ENCODE measurements at regions not wholly inside any gene's neighbourhood (a gene's known extent, or its start where the extent isn't known, plus 50 kb on each side); places are given as distances from the start of the nearest gene placed in this dataset.
"Not testable (repeated sequence)": the region's sequence is repeated elsewhere in the genome, so short reads cannot be mapped to it uniquely, and the experiment has no call there.

DNA sequence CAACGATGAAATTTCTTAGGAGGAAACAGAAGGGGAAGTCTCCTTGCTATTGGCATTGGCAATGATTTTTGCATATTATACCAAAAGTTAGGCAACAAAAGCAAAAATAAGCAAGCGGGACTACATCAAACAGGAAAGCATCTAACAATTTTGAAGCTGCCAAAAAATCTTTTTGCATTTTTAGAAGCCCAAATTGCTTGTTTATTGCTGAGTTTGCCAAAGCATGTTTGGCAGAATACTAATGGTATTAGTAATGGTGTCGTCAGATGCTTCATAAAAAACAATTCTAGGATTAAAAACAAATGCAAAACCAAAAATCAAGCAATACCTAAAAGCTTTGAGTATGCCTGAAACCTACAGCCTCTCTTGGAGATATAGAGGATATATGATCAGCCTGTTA, 80.0 kb downstream of the GALR1 start:
- no peak for TF ChIP-seq GATA1 (IDR thresholded peaks at IDR 0.05; ENCODE audit: low read depth, low read length)
- TF ChIP-seq POLR2A (IDR thresholded peaks at IDR 0.05; ENCODE audit: low read length): no peak

DNA sequence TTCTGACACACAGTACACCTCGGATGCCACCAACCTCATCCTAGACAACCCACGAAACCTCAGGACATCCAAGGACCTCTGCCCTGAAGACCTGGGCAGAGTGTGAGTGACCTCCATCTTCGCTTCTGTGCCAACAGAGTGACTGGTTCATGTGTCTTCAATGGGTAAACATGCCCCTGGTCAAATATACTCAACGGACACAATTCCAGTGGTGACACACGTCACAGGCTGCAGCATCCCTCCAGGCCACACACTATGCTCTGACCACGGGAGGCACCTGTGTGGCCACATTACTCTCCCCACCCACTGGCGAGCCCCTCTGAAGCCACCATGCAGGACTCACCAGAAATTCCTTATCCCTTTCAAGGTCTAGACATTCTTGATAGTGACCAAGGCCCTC, 85.2 kb downstream of the GALR1 start:
- no peak for TF ChIP-seq GATA1 (IDR thresholded peaks at IDR 0.05; ENCODE audit: low read depth, low read length)
- TF ChIP-seq POLR2A (IDR thresholded peaks at IDR 0.05; ENCODE audit: low read length): no peak
- no peak for DNase-seq

More for the DNA sequence above, 80.0 kb downstream of the GALR1 start:
- no peak for DNase-seq

DNA sequence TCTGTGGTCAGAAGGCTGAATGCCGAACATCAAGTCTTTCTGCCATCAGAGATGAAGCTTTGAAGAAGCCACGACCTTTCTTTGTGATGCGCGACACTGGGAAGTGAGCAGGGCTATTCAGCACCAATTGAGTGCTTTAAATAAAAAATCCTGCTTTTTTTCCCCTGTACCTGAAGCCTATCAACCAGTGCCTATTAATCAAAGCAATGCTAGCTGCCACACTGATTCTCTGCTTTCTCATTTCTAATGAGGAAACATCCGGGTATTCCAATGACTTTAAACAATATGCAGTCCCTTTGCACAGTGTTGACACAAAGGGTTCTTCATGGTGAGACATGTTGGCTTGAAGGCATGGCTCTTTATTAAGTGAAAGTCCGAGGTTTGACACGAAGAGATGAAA, 88.0 kb downstream of the GALR1 start:
- TF ChIP-seq POLR2A (IDR thresholded peaks at IDR 0.05; ENCODE audit: low read length) (no peak), GATA1 (IDR thresholded peaks at IDR 0.05; ENCODE audit: low read depth, low read length) (no peak)
- DNase-seq: no peak

DNA sequence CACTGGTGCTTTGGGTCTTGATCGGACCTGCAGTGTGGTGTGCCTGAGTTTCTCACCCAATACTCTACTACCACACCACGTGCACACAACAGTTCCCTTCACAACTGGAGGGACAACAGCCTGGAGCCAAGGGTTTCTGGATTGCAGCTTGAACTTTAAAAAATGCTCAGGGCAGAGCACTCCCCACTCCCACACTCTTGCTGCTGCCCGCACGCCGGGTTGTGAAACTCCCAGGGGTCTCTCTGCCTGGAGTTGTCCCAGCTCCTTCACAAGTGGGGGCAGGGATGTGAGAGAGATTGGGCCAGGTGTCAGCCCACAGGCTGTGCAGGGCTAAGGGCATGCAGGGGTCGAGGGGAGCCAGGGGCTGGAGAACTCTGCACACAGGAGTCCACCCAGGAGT, 89.4 kb downstream of the GALR1 start:
- no peak for DNase-seq
- TF ChIP-seq POLR2A (IDR thresholded peaks at IDR 0.05; ENCODE audit: low read length) (no peak), GATA1 (IDR thresholded peaks at IDR 0.05; ENCODE audit: low read depth, low read length) (no peak)

DNA sequence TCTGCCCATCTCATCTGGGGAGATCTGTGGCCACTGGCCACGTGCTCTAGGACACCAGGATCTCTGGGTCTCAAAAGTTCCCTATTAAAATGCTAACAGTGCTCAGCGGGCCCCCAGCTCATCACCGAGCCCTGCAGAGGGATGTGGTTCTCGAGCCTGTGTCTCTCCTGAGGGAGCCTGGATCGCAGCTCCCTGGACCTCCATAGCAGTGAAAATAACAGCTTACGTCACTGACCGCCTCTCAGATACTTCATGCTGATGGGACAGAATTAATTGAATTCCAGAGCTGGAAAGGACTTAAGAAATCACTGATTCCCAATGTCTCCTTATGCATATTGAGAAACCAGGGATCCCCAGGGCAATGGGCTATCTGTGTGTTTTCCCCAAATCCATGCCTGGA, 90.0 kb downstream of the GALR1 start:
- DNase-seq: no peak
- TF ChIP-seq GATA1 (IDR thresholded peaks at IDR 0.05; ENCODE audit: low read depth, low read length): no peak
- TF ChIP-seq POLR2A (IDR thresholded peaks at IDR 0.05; ENCODE audit: low read length): no peak

DNA sequence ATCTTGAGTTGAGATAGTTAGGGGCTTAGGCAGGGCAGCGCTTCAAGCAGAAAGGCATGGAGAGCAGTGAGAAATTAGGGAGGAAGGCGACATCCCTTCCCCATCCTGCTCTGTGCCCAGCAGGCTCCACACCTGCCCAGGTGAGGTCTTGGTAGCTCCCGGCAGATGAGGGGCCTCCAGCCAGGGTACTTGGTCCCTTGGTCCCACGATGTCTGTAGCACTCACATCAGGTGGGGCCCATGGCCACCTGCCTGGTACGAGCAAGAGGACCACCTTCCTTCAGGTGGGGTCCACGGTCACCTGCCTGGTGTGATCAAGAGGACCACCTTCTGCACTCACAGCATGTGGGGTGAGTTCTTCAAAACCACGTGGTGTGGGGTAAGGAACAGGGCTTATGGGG, 91.2 kb downstream of the GALR1 start:
- no peak for DNase-seq
- TF ChIP-seq POLR2A (IDR thresholded peaks at IDR 0.05; ENCODE audit: low read length): no peak
- no peak for TF ChIP-seq GATA1 (IDR thresholded peaks at IDR 0.05; ENCODE audit: low read depth, low read length)

DNA sequence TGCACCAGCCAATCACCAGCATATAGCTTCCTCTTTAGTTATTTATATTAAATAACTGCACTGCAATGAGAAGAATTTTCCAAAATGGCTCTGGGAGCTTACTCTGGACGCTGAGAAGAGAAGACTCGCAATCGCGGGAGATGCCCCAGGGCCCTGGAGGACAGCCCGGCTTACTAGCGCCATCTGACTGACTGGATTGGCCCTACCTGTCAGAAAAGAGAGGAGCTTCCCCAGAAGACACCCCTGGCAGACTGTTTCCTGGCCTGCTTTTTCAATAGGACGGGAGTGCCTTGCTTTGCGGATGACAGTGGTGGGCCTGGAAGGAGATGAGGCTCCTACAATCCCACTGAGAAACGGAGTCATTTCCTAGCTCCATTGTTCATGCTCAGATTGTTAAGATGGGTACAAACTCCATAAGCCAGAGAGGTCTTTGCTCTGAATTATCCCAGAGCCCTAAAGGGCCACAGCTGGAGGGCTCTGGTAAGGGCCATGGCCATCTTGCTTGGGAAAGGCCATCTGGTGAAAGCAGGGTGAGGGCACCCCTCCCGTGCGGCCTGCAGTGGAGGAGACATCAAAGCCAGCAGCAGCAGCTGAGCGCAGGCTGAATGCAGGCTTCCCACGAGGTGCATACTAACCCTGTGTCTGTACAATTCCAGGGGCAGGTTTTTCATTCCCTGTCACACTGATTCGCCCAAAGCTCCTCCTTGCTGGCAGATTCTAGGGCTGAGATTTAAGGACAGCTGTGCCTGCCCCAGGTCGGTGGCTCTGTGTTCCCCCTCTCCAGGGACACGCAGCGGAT, 92.1 kb downstream of the GALR1 start:
- no peak for TF ChIP-seq POLR2A (IDR thresholded peaks at IDR 0.05; ENCODE audit: low read length)
- no peak for TF ChIP-seq GATA1 (IDR thresholded peaks at IDR 0.05; ENCODE audit: low read depth, low read length)
- no peak for DNase-seq

DNA sequence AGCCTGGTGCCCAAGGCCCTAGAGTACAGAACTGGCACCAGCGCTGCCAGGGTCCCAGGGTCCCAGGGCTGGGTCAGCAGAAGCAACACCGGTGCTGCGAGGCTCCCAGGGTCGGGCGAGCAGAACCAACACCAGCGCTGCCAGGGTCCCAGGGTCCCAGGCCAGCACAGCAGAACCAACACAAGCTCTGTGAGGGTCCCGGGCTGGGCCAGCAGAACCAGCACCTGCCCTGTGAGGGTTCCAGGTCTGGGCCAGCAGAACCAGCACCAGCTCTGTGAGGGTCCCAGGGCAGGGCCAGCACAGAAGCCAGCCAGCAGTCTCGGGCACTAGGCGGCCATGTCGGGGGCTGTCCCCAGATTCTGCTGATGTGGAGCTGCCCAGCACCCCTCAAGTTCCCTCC, 93.1 kb downstream of the GALR1 start:
- TF ChIP-seq POLR2A (IDR thresholded peaks at IDR 0.05; ENCODE audit: low read length) (no peak), GATA1 (IDR thresholded peaks at IDR 0.05; ENCODE audit: low read depth, low read length) (no peak)
- no peak for DNase-seq

DNA sequence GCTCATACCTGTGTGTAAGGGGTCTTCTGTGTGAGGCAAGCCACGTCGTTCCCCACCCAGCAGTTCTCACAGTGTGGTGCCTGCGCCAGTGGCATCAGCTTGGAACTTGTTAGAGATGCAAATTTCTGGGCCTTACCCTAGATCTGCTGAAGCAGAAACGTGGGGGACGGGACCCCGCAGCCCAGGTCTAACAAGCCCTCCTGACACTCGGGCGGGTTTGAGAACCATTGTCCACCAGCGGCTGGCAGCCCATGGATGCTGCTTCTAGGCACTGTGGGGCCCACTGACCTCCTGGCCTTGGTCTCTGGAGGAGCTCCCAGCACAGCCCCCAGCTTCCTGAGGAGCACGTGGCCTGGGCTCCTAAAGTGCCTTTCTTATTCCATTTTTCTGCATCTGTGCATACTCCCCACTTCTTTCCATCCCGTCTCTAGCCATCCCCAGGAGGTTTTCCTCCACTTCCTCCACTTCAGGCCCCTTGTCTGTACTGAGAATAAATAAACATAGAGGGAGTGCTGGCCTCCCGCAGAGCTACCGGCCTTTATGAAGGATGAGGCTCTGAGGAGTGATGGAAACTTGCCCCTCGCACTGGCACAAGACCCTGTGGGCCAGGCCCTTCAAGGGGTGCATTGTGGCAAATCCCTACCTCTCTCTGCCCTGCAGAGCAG, 94.3 kb downstream of the GALR1 start:
- no peak for TF ChIP-seq POLR2A (IDR thresholded peaks at IDR 0.05; ENCODE audit: low read length)
- no peak for DNase-seq

DNA sequence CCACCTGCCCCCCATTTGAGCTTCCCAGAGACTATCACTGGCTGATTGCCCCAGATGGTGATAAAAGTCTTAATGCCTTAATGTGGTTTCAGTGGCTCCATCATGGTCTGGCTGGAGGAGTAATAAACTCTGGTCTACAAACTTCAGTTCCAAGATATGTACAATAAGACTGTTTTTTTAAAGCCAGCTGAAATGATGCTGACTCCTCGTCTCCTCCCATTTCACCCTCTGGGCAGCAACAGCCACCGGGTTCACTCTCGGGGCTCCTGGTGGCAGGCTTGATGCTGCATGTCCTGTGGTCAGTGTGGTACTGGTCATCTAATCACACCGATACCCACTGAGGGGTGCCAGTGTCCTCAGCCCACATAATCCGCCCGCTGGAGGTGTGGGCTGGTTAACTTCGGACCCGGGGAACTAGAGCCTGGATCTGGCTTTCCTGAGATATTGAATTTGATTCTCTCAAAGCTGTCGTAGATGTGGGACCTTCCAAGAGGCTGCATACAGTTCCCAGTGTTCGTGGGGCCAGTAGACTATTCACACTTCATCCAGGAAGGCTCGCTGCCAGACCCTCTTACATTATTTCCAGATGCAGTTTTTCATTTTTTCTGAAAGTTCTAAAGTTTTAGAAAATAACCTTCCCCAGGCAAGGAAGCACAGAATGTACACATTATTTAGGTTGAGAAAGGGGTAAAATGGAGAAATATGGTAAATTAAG, 95.3 kb downstream of the GALR1 start:
- no peak for DNase-seq
- TF ChIP-seq GATA1 (IDR thresholded peaks at IDR 0.05; ENCODE audit: low read depth, low read length) (no peak), POLR2A (IDR thresholded peaks at IDR 0.05; ENCODE audit: low read length) (no peak)

DNA sequence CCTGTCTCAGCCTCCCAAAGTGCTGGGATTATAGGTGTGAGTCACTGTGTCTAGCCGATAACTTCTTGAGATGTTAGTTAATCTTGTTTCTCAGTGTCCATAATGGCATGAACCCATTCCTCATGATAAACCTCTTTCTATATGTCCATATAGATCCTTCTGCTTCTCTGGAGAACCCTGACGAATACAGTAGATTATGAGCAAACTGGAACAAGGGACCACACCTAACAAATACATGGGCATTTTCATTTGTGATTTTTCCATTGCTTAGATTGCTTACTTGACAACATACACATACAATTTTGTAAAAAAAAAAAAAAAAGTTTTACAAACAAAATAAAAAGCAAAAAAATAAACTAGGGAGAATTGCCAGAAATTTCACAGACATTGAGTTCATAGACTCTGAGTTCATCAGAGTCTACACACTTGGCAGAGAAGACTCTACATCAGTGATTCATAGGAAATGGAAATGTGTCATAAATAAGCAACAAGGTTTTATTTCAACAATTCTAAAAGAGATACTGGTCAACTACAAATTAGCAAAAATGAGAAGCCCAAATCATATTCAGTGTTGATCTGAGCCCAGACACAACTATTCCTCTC, 96.7 kb downstream of the GALR1 start:
- no peak for TF ChIP-seq GATA1 (IDR thresholded peaks at IDR 0.05; ENCODE audit: low read depth, low read length)
- no peak for TF ChIP-seq POLR2A (IDR thresholded peaks at IDR 0.05; ENCODE audit: low read length)
- no peak for DNase-seq

DNA sequence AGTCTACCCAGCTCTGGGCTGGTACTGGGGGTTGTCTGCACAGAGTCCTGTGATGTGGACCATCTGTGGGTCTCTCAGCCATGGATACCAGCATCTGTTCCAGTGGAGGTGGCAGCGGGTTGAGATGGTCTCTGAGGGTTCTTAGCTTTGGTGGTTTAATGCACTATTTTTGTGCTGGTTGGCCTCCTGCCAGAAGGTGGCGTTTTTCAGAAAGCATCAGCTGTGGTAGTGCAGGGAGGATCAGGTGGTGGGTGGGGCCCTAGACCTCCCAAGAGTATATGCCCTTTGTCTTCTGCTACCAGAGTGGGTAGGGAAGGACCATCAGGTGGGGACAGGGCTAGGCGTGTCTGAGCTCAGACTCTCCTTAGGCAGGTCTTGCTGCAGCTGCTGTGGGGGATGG, 103.7 kb downstream of the GALR1 start:
- not testable (repeated sequence) for DNase-seq

DNA sequence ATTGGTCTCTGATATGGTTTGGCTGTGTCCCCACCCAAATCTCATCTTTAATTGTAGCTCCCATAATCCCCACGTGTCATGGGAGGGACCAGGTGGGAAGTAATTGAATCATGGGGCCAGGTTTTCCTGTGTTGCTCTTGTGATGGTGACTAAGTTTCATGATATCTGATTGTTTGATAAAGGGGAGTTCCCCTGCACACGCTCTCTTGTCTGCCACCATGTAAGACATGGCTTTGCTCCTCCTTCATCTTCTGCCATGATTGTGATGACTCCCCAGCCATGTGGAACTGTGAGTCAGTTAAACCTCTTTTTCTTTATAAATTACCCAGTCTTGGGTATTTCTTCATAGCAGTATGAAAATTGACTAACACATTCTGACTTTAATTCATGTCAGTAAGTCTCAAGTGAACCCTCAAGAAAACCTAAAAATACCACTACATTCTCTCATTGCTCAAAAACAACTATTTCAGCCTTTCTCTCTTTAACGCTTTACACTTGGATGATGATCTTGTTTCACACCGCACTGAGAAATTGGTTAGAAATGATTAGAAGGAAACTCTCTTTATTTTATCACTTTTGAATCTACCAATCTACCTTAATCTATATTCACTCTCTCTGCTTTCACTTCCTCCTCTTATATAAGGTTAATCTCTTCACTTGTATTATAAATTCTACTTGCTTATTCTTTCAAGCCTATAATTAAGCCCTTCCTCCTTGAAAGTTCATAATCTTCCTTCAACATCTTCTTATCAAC, 110.1 kb downstream of the GALR1 start:
- no peak for TF ChIP-seq POLR2A (IDR thresholded peaks at IDR 0.05; ENCODE audit: low read length)
- no peak for TF ChIP-seq GATA1 (IDR thresholded peaks at IDR 0.05; ENCODE audit: low read depth, low read length)
- no peak for DNase-seq

Data from erythroblast (primary cell).